ENCODE measurements at regions not wholly inside any gene's neighbourhood (a gene's known extent, or its start where the extent isn't known, plus 50 kb on each side); places are given as distances from the start of the nearest gene placed in this dataset.

GRCh38 chr4:60847614-60848013 lies 352.5 kb upstream of the ADGRL3 start:
- Mint-ChIP-seq H3K27ac (ENCODE audit: unreplicated experiment) (no peak overlapping the region), H3K9me3 (ENCODE audit: low read depth, unreplicated experiment) (peaks cover 6% of the 10 kb centered on the region), H3K4me1 (ENCODE audit: low read depth, unreplicated experiment) (no peaks in the 10 kb centered on the region), H3K27me3 (ENCODE audit: unreplicated experiment) (no peaks in the 10 kb centered on the region), H3K36me3 (ENCODE audit: insufficient read depth, unreplicated experiment) (no peaks in the 10 kb centered on the region), H3K4me3 (ENCODE audit: low read depth, unreplicated experiment) (no peak overlapping the region)
- intact Hi-C loops (cut with micrococcal nuclease; ENCODE audit: unreplicated experiment): no loop called here
- BruUV-seq (replicated peaks): no TSS peak
- DNase-seq: no peak
- CTCF ChIA-PET: no interaction called here
- TF ChIP-seq CTCF (IDR thresholded peaks at IDR 0.05; ENCODE audit: unreplicated experiment): no peak

GRCh38 chr4:60857130-60857753 lies 342.9 kb upstream of the ADGRL3 start:
- peaks cover 5% of the 10 kb centered on the region for H3K9me3 Mint-ChIP-seq (ENCODE audit: low read depth, unreplicated experiment)

GRCh38 chr4:60863442-60863841 lies 336.7 kb upstream of the ADGRL3 start:
- no peaks in the 10 kb centered on the region for H3K4me1 Mint-ChIP-seq (ENCODE audit: low read depth, unreplicated experiment)
- no peaks in the 10 kb centered on the region for H3K36me3 Mint-ChIP-seq (ENCODE audit: insufficient read depth, unreplicated experiment)
- intact Hi-C loops (cut with micrococcal nuclease; ENCODE audit: unreplicated experiment): no loop called here
- no peaks in the 10 kb centered on the region for H3K27me3 Mint-ChIP-seq (ENCODE audit: unreplicated experiment)
- BruUV-seq (replicated peaks): no TSS peak
- no peak for TF ChIP-seq CTCF (IDR thresholded peaks at IDR 0.05; ENCODE audit: unreplicated experiment)
- CTCF ChIA-PET: no interaction called here
- no peak overlapping the region for H3K4me3 Mint-ChIP-seq (ENCODE audit: low read depth, unreplicated experiment)
- peaks cover 8% of the 10 kb centered on the region for H3K9me3 Mint-ChIP-seq (ENCODE audit: low read depth, unreplicated experiment)
- no peak for DNase-seq
- no peak overlapping the region for H3K27ac Mint-ChIP-seq (ENCODE audit: unreplicated experiment)

More at GRCh38 chr4:60857130-60857753, 342.9 kb upstream of the ADGRL3 start:
- intact Hi-C loops (cut with micrococcal nuclease; ENCODE audit: unreplicated experiment): no loop called here
- no TSS peak for BruUV-seq (replicated peaks)
- no peaks in the 10 kb centered on the region for H3K27me3 Mint-ChIP-seq (ENCODE audit: unreplicated experiment)
- H3K36me3 Mint-ChIP-seq (ENCODE audit: insufficient read depth, unreplicated experiment): no peaks in the 10 kb centered on the region
- H3K27ac Mint-ChIP-seq (ENCODE audit: unreplicated experiment): no peak overlapping the region
- H3K4me3 Mint-ChIP-seq (ENCODE audit: low read depth, unreplicated experiment): no peak overlapping the region
- no peak for TF ChIP-seq CTCF (IDR thresholded peaks at IDR 0.05; ENCODE audit: unreplicated experiment)
- CTCF ChIA-PET: no interaction called here
- H3K4me1 Mint-ChIP-seq (ENCODE audit: low read depth, unreplicated experiment): no peaks in the 10 kb centered on the region
- no peak for DNase-seq

- Mint-ChIP-seq H3K27ac (ENCODE audit: unreplicated experiment) (no peak overlapping the region), H3K4me1 (ENCODE audit: low read depth, unreplicated experiment) (no peaks in the 10 kb centered on the region), H3K27me3 (ENCODE audit: unreplicated experiment) (no peaks in the 10 kb centered on the region), H3K9me3 (ENCODE audit: low read depth, unreplicated experiment) (peaks cover 10% of the 10 kb centered on the region), H3K4me3 (ENCODE audit: low read depth, unreplicated experiment) (no peak overlapping the region), H3K36me3 (ENCODE audit: insufficient read depth, unreplicated experiment) (no peaks in the 10 kb centered on the region)
- no TSS peak for BruUV-seq (replicated peaks)
- intact Hi-C loops (cut with micrococcal nuclease; ENCODE audit: unreplicated experiment): no loop called here
- TF ChIP-seq CTCF (IDR thresholded peaks at IDR 0.05; ENCODE audit: unreplicated experiment): no peak
- CTCF ChIA-PET: no interaction called here
- DNase-seq: no peak
Measured at GRCh38 chr4:60865273-60865672, 334.9 kb upstream of the ADGRL3 start.

Measured in Calu3 (cell line).